WERI-Rb-1 (cell line): ENCODE measurements at regions not wholly inside any gene's neighbourhood (a gene's known extent, or its start where the extent isn't known, plus 50 kb on each side); places are given as distances from the start of the nearest gene placed in this dataset.

Experiments used
- DNase-seq: peaks from one replicate; pipeline ENCODE4 v3.0.0-alpha.2; 2020
- H3K27ac ChIP-seq: fragments of 250-450 bp; sonication (Bioruptor Pico); 2 replicates; pipeline ENCODE4 v1.5.1; 2020; ENCODE audit warnings: mild to moderate bottlenecking, moderate library complexity
- H3K27me3 ChIP-seq: fragments of 250-450 bp; sonication (Bioruptor Pico); 2 replicates; pipeline ENCODE4 v1.5.1; 2021; ENCODE audit warnings: mild to moderate bottlenecking, low read depth, moderate library complexity; ENCODE audit not compliant: insufficient read depth, severe bottlenecking
- H3K36me3 ChIP-seq: fragments of 250-450 bp; sonication (Bioruptor Pico); 2 replicates; pipeline ENCODE4 v1.5.1; 2020; ENCODE audit warnings: mild to moderate bottlenecking, moderate library complexity
- H3K4me3 ChIP-seq: 2 replicates; pipeline ENCODE4 v1.5.1; 2011; ENCODE audit warnings: low read depth, mild to moderate bottlenecking, control low read depth, low read length
- H3K9me3 ChIP-seq: fragments of 250-450 bp; sonication (Bioruptor Pico); 2 replicates; pipeline ENCODE4 v1.5.1; 2021; ENCODE audit warnings: mild to moderate bottlenecking, moderate library complexity; ENCODE audit not compliant: severe bottlenecking
- CTCF ChIP-seq: IDR thresholded peaks from 2 replicates; pipeline ENCODE4 v1.5.1; 2011; ENCODE audit warnings: low read depth, mild to moderate bottlenecking, control low read depth, inconsistent platforms, low read length

DNA sequence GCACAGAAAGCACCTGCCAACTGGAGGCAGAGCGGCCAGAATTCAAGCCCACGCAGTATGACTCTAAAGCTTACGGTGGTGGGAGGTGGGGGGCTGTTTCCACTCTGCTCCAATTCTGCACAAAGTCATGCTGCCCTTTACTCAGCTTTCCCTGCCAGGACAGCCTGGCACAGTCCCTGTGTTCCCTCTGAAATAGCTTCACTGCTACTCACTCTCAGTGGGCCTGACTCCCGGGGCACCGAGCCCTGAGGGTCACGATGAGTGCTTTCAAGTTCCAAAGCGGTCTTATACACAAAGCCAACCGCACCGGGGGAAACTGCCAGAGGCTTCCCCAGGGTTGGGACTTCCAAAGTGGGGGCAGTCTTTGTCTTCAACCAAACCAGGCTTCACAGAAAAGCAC, 306.1 kb upstream of the XYLT1 start:
- Histone ChIP-seq H3K27ac (no peak overlapping the region), H3K4me3 (no peak overlapping the region), H3K27me3 (no peaks in the 10 kb centered on the region), H3K36me3 (no peaks in the 10 kb centered on the region), H3K9me3 (peaks cover 7% of the 10 kb centered on the region)
- TF ChIP-seq CTCF = no peak
- no peak for DNase-seq

DNA sequence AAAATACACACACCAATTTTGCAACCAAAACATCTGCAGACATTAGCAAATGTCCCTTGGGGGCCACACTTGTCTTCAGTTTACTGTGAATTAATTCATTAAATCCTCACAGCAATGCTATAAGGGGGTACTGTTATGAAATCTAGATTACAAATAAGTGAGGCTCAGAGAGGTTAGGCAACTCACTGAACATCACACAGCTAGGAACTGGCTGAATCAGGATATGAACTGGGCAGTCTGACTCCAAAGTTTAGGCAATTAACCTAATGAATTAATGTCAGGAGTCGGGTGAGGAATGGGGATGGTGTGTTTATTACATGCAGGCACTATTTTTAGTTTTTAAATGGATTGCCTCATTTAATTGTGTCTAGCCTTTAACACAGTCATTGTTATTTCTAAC, 305.7 kb upstream of the XYLT1 start:
- no peak for TF ChIP-seq CTCF
- Histone ChIP-seq H3K36me3 (no peaks in the 10 kb centered on the region), H3K27ac (no peak overlapping the region), H3K27me3 (no peaks in the 10 kb centered on the region), H3K4me3 (no peak overlapping the region), H3K9me3 (peaks cover 7% of the 10 kb centered on the region)
- no peak for DNase-seq

DNA sequence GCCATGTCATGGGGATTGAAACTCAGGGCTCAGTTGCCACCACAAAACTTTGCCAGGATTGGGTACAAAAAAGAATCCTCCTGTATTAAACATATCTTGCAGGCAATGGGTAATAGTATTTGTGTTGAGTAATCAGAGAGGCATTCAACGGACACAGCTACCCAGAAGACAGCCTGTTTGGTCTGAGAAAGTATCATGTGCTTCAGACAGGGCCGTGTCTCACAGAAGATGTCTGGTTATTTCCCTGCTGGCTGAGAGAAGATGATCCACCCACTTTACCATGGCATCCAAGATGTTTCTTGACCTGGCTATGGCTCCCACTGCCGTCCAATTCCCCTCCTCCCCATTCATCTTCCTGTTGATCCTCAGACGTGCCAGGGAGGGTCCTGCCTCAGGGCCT, 304.3 kb upstream of the XYLT1 start:
- Histone ChIP-seq H3K27ac (no peak overlapping the region), H3K9me3 (peaks cover 11% of the 10 kb centered on the region), H3K4me3 (no peak overlapping the region), H3K27me3 (no peaks in the 10 kb centered on the region), H3K36me3 (no peaks in the 10 kb centered on the region)
- no peak for DNase-seq
- no peak for TF ChIP-seq CTCF

DNA sequence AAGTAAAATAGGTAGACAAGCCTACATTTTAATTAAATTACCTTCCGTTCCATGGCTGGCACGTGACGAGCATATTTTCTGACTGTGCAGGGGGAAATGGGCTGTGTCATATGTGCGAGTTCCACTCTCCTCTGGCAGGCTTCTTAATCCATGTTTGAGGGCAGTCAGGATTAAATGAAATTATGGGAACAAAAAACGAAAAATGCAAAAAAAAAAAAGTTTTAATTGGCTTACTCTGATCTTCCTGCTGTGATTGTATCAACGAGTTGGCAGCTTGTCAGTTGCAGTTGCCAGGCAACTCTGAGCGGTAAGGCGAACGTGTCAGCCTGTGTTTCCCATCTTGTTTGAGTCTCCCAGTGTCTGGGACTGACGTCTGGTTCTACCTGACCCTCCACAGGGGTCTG, 302.9 kb upstream of the XYLT1 start:
- H3K36me3 ChIP-seq = no peaks in the 10 kb centered on the region
- H3K27ac ChIP-seq = no peak overlapping the region
- no peak for TF ChIP-seq CTCF
- no peak overlapping the region for H3K4me3 ChIP-seq
- no peak for DNase-seq
- H3K9me3 ChIP-seq = peaks cover 10% of the 10 kb centered on the region
- no peaks in the 10 kb centered on the region for H3K27me3 ChIP-seq

DNA sequence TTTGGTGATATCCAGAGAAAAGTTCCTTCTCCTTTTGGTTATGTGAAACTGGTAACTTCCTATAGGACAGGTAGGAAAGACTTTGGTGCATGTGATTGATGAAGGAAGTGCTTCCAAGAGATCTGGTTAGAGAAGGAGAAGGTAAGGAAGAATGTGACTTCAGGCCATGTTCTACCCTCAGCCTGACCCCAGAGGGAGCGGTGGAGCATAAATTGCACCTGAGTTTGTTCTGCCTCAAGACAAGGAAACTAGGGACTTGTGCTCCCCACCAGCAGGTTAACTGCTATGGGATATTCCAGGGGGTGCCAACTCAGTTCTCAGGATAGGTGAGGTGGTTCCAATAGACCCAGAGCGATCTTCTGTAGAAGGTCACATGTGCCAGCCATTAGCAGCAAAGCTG, 299.3 kb upstream of the XYLT1 start:
- H3K27ac ChIP-seq = no peak overlapping the region
- H3K9me3 ChIP-seq = peaks cover 3% of the 10 kb centered on the region
- no peak for DNase-seq
- no peak overlapping the region for H3K4me3 ChIP-seq
- TF ChIP-seq CTCF = peak; percentile 33
- no peaks in the 10 kb centered on the region for H3K27me3 ChIP-seq
- no peaks in the 10 kb centered on the region for H3K36me3 ChIP-seq

- no peak overlapping the region for H3K4me3 ChIP-seq
- no peaks in the 10 kb centered on the region for H3K36me3 ChIP-seq
- no peak overlapping the region for H3K27ac ChIP-seq
- H3K9me3 ChIP-seq = peaks cover 3% of the 10 kb centered on the region
- no peaks in the 10 kb centered on the region for H3K27me3 ChIP-seq
- no peak for TF ChIP-seq CTCF
- DNase-seq = no peak
Measured at GRCh38 chr16:17769065-17769464, 298.3 kb upstream of the XYLT1 start.
